H1 (cell line): ENCODE measurements at regions not wholly inside any gene's neighbourhood (a gene's known extent, or its start where the extent isn't known, plus 50 kb on each side); places are given as distances from the start of the nearest gene placed in this dataset.

Source experiments
- CTCF ChIA-PET: fragments of 300-600 bp; sonication (Branson Sonifier 250); formaldehyde crosslinking; loops from one replicate; lab custom pipeline; 2021; ENCODE audit not compliant: partially characterized antibody; lab: Charles Lee
- POLR2A ChIA-PET: fragments of 300-600 bp; sonication (Branson Sonifier 250); formaldehyde crosslinking; loops from one replicate; lab custom pipeline; 2021; ENCODE audit warnings: inconsistent platforms; ENCODE audit not compliant: partially characterized antibody; lab: Charles Lee
- DNase-seq, 2 experiments: peaks; one replicate each; pipeline versions ENCODE4 v3.0.0 to v3.0.0-alpha.2; 2010 to 2022; ENCODE audit warnings: low spot score in 2 of 2, low read depth in 1 of 2, mixed read lengths in 1 of 2
- FAIRE-seq: peaks from 2 replicates; lab custom pipeline; 2011; peaks lifted over from hg19 to GRCh38; lab: Jason Lieb, UNC
- H2AFZ ChIP-seq: 2 replicates; pipeline ENCODE4 v1.8.1; 2012; ENCODE audit warnings: low read length, inconsistent platforms
- H2AK5ac ChIP-seq: 2 replicates; pipeline ENCODE4 v1.6.1; 2013; ENCODE audit warnings: low read depth, low read length
- H2BK120ac ChIP-seq: replicated peaks from 2 replicates; pipeline ENCODE3; 2013; ENCODE audit warnings: low read depth, low read length, inconsistent platforms
- H2BK12ac ChIP-seq: 2 replicates; pipeline ENCODE4 v1.6.1; 2013; ENCODE audit warnings: low read depth, low read length
- H2BK15ac ChIP-seq: 2 replicates; pipeline ENCODE4 v1.6.1; 2013; ENCODE audit warnings: low read length
- H2BK20ac ChIP-seq: 2 replicates; pipeline ENCODE4 v1.6.1; 2013; ENCODE audit warnings: low read length
- H2BK5ac ChIP-seq: 2 replicates; pipeline ENCODE4 v1.6.1; 2013; ENCODE audit warnings: low read depth, low read length
- H3K14ac ChIP-seq: 2 replicates; pipeline ENCODE4 v1.6.1; 2013; ENCODE audit warnings: inconsistent platforms; ENCODE audit not compliant: insufficient read length
- H3K18ac ChIP-seq: 2 replicates; pipeline ENCODE4 v1.6.1; 2013; ENCODE audit warnings: low read length; ENCODE audit errors: extremely low read depth
- H3K23ac ChIP-seq: 2 replicates; pipeline ENCODE4 v1.6.1; 2013; ENCODE audit warnings: inconsistent platforms; ENCODE audit not compliant: insufficient read length
- H3K23me2 ChIP-seq: 2 replicates; pipeline ENCODE4 v1.6.1; 2013; ENCODE audit warnings: low read depth, low read length
- H3K27ac ChIP-seq: 2 replicates; pipeline ENCODE4 v1.6.1; 2011; ENCODE audit warnings: low read depth, low read length, inconsistent platforms
- H3K27me3 ChIP-seq, 4 experiments: replicated peaks in 1 of 4; 1 replicate in 1 of 4; 2 replicates in 3 of 4; pipeline versions ENCODE4 v1.6.1 to v1.8.1; 2011 to 2013; ENCODE audit warnings: low read length in 3 of 4, mild to moderate bottlenecking in 3 of 4, inconsistent platforms in 2 of 4, mixed read lengths in 2 of 4, moderate library complexity in 1 of 4; ENCODE audit not compliant: control insufficient read depth in 3 of 4, insufficient read depth in 3 of 4; ENCODE audit errors: extremely low read depth in 1 of 4
- H3K36me3 ChIP-seq, 4 experiments: 2 replicates each; pipeline versions ENCODE4 v1.6.1 to v1.8.1; 2011 to 2013; ENCODE audit warnings: mild to moderate bottlenecking in 4 of 4, low read length in 3 of 4, moderate library complexity in 2 of 4, control low read depth in 1 of 4, inconsistent platforms in 1 of 4; ENCODE audit not compliant: insufficient read depth in 4 of 4, control insufficient read depth in 2 of 4
- H3K4ac ChIP-seq: replicated peaks from 2 replicates; pipeline ENCODE3; 2013; ENCODE audit warnings: low read length, low read depth, mixed read lengths, inconsistent platforms; ENCODE audit not compliant: insufficient read length
- H3K4me1 ChIP-seq, 4 experiments: replicated peaks in 1 of 4; 1 replicate in 1 of 4; 2 replicates in 3 of 4; pipeline versions ENCODE4 v1.6.1 to v1.8.1; 2011 to 2013; ENCODE audit warnings: low read length in 3 of 4, inconsistent platforms in 2 of 4, mixed read lengths in 1 of 4; ENCODE audit not compliant: insufficient read depth in 4 of 4, control insufficient read depth in 3 of 4
- H3K4me2 ChIP-seq, 2 experiments: 2 replicates each; pipeline versions ENCODE4 v1.6.1 to v1.8.1; 2011 to 2013; ENCODE audit warnings: low read depth in 2 of 2, low read length in 2 of 2, control low read depth in 1 of 2, inconsistent platforms in 1 of 2, mild to moderate bottlenecking in 1 of 2; ENCODE audit not compliant: insufficient read depth in 1 of 2
- H3K4me3 ChIP-seq, 4 experiments: fragments of 200-600, 300-600 bp in 1 of 4; sonication (generic), shearing (Covaris generic), sonication (Bioruptor Twin) in 1 of 4; 2 replicates each; pipeline versions ENCODE4 v1.5.1 to v1.8.1; 2011 to 2016; ENCODE audit warnings: low read length in 4 of 4, low read depth in 3 of 4, control low read depth in 2 of 4, inconsistent platforms in 2 of 4, mild to moderate bottlenecking in 2 of 4, mixed read lengths in 1 of 4, moderate library complexity in 1 of 4; ENCODE audit not compliant: insufficient read depth in 2 of 4; ENCODE audit errors: extremely low read depth in 1 of 4
- H3K56ac ChIP-seq: replicated peaks from 2 replicates; pipeline ENCODE3; 2013; ENCODE audit warnings: low read depth, mild to moderate bottlenecking, mixed read lengths, low read length, inconsistent platforms; ENCODE audit not compliant: insufficient read length
- H3K79me1 ChIP-seq: 2 replicates; pipeline ENCODE4 v1.6.1; 2013; ENCODE audit warnings: low read depth, low read length, control low read depth
- H3K79me2 ChIP-seq, 2 experiments: 2 replicates each; pipeline versions ENCODE4 v1.6.1 to v1.8.1; 2012 to 2013; ENCODE audit warnings: low read length in 2 of 2, mild to moderate bottlenecking in 2 of 2, inconsistent platforms in 1 of 2; ENCODE audit not compliant: insufficient read depth in 2 of 2, control insufficient read depth in 1 of 2
- H3K9ac ChIP-seq, 4 experiments: replicated peaks in 1 of 4; 1 replicate in 1 of 4; 2 replicates in 3 of 4; pipeline versions ENCODE4 v1.6.1 to v1.8.1; 2011 to 2013; ENCODE audit warnings: low read depth in 3 of 4, low read length in 3 of 4, control low read depth in 2 of 4, mild to moderate bottlenecking in 2 of 4, moderate library complexity in 2 of 4, inconsistent platforms in 1 of 4; ENCODE audit errors: extremely low read depth in 1 of 4
- H3K9me3 ChIP-seq, 2 experiments: 2 replicates each; pipeline versions ENCODE4 v1.6.1 to v1.8.1; 2012 to 2013; ENCODE audit warnings: mild to moderate bottlenecking in 2 of 2, moderate library complexity in 2 of 2, control low read depth in 1 of 2, inconsistent platforms in 1 of 2, low read depth in 1 of 2, low read length in 1 of 2, mixed read lengths in 1 of 2; ENCODE audit not compliant: insufficient read depth in 2 of 2
- H4K20me1 ChIP-seq, 2 experiments: replicated peaks in 1 of 2; 2 replicates each; pipeline versions ENCODE3 to v1.8.1; 2011 to 2013; ENCODE audit warnings: inconsistent platforms in 2 of 2, low read length in 2 of 2, mild to moderate bottlenecking in 1 of 2; ENCODE audit not compliant: insufficient read depth in 2 of 2, control insufficient read depth in 1 of 2
- H4K5ac ChIP-seq: 2 replicates; pipeline ENCODE4 v1.6.1; 2013; ENCODE audit warnings: low read length, low read depth, mixed read lengths, inconsistent platforms; ENCODE audit not compliant: insufficient read length
- H4K8ac ChIP-seq: 2 replicates; pipeline ENCODE4 v1.8.0; 2013; ENCODE audit warnings: mild to moderate bottlenecking, moderate library complexity, low read length, inconsistent platforms; ENCODE audit not compliant: insufficient read depth; ENCODE audit errors: extremely low read depth
- H4K91ac ChIP-seq: replicated peaks from 2 replicates; pipeline ENCODE3; 2013; ENCODE audit warnings: low read length, mixed read lengths, inconsistent platforms; ENCODE audit not compliant: insufficient read length
- ASH2L ChIP-seq: fragments of 200-600, 300-600 bp; sonication (generic); IDR thresholded peaks from one replicate; pipeline ENCODE4 v1.7.1; 2017; ENCODE audit warnings: low read length
- RAD21 ChIP-seq, 2 experiments: IDR thresholded peaks in 1 of 2; conservative IDR thresholded peaks in 1 of 2; 2 replicates each; pipeline ENCODE4 v1.6.1; 2011; ENCODE audit warnings: low read depth in 2 of 2, low read length in 2 of 2, improper control_type of control experiment in 1 of 2, inconsistent platforms in 1 of 2, mild to moderate bottlenecking in 1 of 2, moderate library complexity in 1 of 2
- SP2 ChIP-seq: IDR thresholded peaks from 2 replicates; pipeline ENCODE4 v1.6.1; 2012; ENCODE audit warnings: mild to moderate bottlenecking, low read length, inconsistent platforms
- TCF12 ChIP-seq: IDR thresholded peaks from 2 replicates; pipeline ENCODE4 v1.6.1; 2011; ENCODE audit warnings: low read depth, mild to moderate bottlenecking, low read length
- WGBS, 2 experiments: shearing (Covaris generic) in 1 of 2; methylation state at CpG; one replicate each; pipeline versions ENCODE4 v1.1.6 to v1.1.7; 2013 to 2015; ENCODE audit warnings: low lambda C conversion rate in 2 of 2, mixed read lengths in 2 of 2, inconsistent platforms in 1 of 2, low coverage in 1 of 2, missing lambda C conversion rate in 1 of 2; ENCODE audit not compliant: insufficient replicate concordance in 2 of 2, insufficient coverage in 1 of 2, insufficient read length in 1 of 2; ENCODE audit errors: extremely low coverage in 1 of 2, missing lambda C conversion rate in 1 of 2; 5-methylcytosine and 5-hydroxymethylcytosine counted together

GRCh38 chr5:117638581-117638980, 1064.0 kb upstream of the SEMA6A start:
- FAIRE-seq (no peak), DNase-seq (no peak)
- no peak overlapping the region for H3K23ac ChIP-seq
- ChIA-PET POLR2A (no interaction called here), CTCF (no interaction called here)
- no peak overlapping the region for H3K56ac ChIP-seq
- H3K9me3 ChIP-seq = no peaks in the 10 kb centered on the region
- no peaks in the 10 kb centered on the region for H3K23me2 ChIP-seq
- no peak overlapping the region for H3K14ac ChIP-seq
- H4K5ac ChIP-seq = no peak overlapping the region
- no peak overlapping the region for H3K27ac ChIP-seq
- H3K36me3 ChIP-seq = no peaks in the 10 kb centered on the region
- TF ChIP-seq ASH2L = no peak
- TF ChIP-seq RAD21 (IDR thresholded peaks at IDR 0.05 in 1 of 2, conservative IDR thresholded peaks at IDR 0.05 in 1 of 2; ENCODE audit: low read depth in 2 of 2, low read length in 2 of 2) = peak in 1 of 2 experiments; percentile 10; a peak in 1 of 4 replicates
- TF ChIP-seq TCF12 = no peak
- TF ChIP-seq SP2 = no peak
- H2BK120ac ChIP-seq = no peak overlapping the region
- no peak overlapping the region for H3K4me2 ChIP-seq
- no peak overlapping the region for H4K8ac ChIP-seq
- H3K4ac ChIP-seq = no peak overlapping the region
- no peaks in the 10 kb centered on the region for H3K79me1 ChIP-seq
- H3K27me3 ChIP-seq = no peaks in the 10 kb centered on the region
- no peaks in the 10 kb centered on the region for H4K20me1 ChIP-seq
- H3K4me1 ChIP-seq = no peaks in the 10 kb centered on the region
- no peak overlapping the region for H3K9ac ChIP-seq
- H2BK5ac ChIP-seq = no peak overlapping the region
- H3K4me3 ChIP-seq = no peak overlapping the region
- H4K91ac ChIP-seq = no peak overlapping the region
- H2BK15ac ChIP-seq = no peak overlapping the region
- no peak overlapping the region for H2BK12ac ChIP-seq
- H3K18ac ChIP-seq = no peak overlapping the region
- H3K79me2 ChIP-seq = no peaks in the 10 kb centered on the region
- no peak overlapping the region for H2BK20ac ChIP-seq
- no peak overlapping the region for H2AK5ac ChIP-seq
- H2AFZ ChIP-seq = no peak overlapping the region
- 63% methylated on average over 2 of the region's 2 CpGs; no CpG with 5 or more reads in 1 of the 2 experiments for WGBS, 2 experiments
